GM19043 (cell line): ENCODE measurements at regions not wholly inside any gene's neighbourhood (a gene's known extent, or its start where the extent isn't known, plus 50 kb on each side); places are given as distances from the start of the nearest gene placed in this dataset.
"Not testable (repeated sequence)": the region's sequence is repeated elsewhere in the genome, so short reads cannot be mapped to it uniquely, and the experiment has no call there.

Source experiments
- ATAC-seq: cut with Tn5 transposase; IDR thresholded peaks from one replicate; pipeline ENCODE4 v1.9.1; 2021; ENCODE audit warnings: low read depth; ENCODE audit not compliant: unreplicated experiment

GRCh38 chr12:75634244-75635222, 123.1 kb upstream of the KRR1 start:
- no peak for ATAC-seq

GRCh38 chr12:75633789-75634188, 122.4 kb upstream of the KRR1 start:
- ATAC-seq: no peak

- no peak for ATAC-seq
These were observed 121.0 kb upstream of the KRR1 start for GRCh38 chr12:75632442-75632841.

GRCh38 chr12:75631831-75632230, 120.4 kb upstream of the KRR1 start:
- ATAC-seq: no peak

GRCh38 chr12:75630091-75630490, 118.7 kb upstream of the KRR1 start:
- ATAC-seq: no peak

- ATAC-seq: no peak
These were observed 117.5 kb upstream of the KRR1 start for GRCh38 chr12:75628916-75629315.

- no peak for ATAC-seq
These were observed 117.1 kb upstream of the KRR1 start for GRCh38 chr12:75628511-75628910.

- no peak for ATAC-seq
These were observed 112.3 kb upstream of the KRR1 start for GRCh38 chr12:75623631-75624154.

GRCh38 chr12:75622492-75622891, 111.1 kb upstream of the KRR1 start:
- ATAC-seq: no peak

GRCh38 chr12:75614396-75614795, 103.0 kb upstream of the KRR1 start:
- not testable (repeated sequence) for ATAC-seq

- no peak for ATAC-seq
These were observed 102.6 kb upstream of the KRR1 start for GRCh38 chr12:75613981-75614380.

GRCh38 chr12:75611041-75611440, 99.6 kb upstream of the KRR1 start:
- ATAC-seq: no peak

- no peak for ATAC-seq
These were observed 95.5 kb upstream of the KRR1 start for GRCh38 chr12:75606956-75607355.

- ATAC-seq: no peak
These were observed 94.7 kb upstream of the KRR1 start for GRCh38 chr12:75606151-75606550.

- no peak for ATAC-seq
These were observed 92.1 kb upstream of the KRR1 start for GRCh38 chr12:75603475-75603874.

GRCh38 chr12:75602106-75602505, 90.7 kb upstream of the KRR1 start:
- ATAC-seq: no peak

- ATAC-seq: no peak
These were observed 88.7 kb upstream of the KRR1 start for GRCh38 chr12:75600146-75600545.

GRCh38 chr12:75599061-75599460, 87.7 kb upstream of the KRR1 start:
- ATAC-seq: no peak

- no peak for ATAC-seq
These were observed 85.0 kb upstream of the KRR1 start for GRCh38 chr12:75596406-75596805.

- no peak for ATAC-seq
These were observed 81.4 kb upstream of the KRR1 start for GRCh38 chr12:75592638-75593335.

- no peak for ATAC-seq
These were observed 80.7 kb upstream of the KRR1 start for GRCh38 chr12:75592086-75592485.
